CD4-positive, alpha-beta T cell treated with Interleukin-17A for 1 hour (primary cell): ENCODE measurements at regions not wholly inside any gene's neighbourhood (a gene's known extent, or its start where the extent isn't known, plus 50 kb on each side); places are given as distances from the start of the nearest gene placed in this dataset.
"Not testable (repeated sequence)": the region's sequence is repeated elsewhere in the genome, so short reads cannot be mapped to it uniquely, and the experiment has no call there.

Source experiments
- DNase-seq: peaks from one replicate; pipeline ENCODE4 v3.0.0-alpha.2; 2020

DNA sequence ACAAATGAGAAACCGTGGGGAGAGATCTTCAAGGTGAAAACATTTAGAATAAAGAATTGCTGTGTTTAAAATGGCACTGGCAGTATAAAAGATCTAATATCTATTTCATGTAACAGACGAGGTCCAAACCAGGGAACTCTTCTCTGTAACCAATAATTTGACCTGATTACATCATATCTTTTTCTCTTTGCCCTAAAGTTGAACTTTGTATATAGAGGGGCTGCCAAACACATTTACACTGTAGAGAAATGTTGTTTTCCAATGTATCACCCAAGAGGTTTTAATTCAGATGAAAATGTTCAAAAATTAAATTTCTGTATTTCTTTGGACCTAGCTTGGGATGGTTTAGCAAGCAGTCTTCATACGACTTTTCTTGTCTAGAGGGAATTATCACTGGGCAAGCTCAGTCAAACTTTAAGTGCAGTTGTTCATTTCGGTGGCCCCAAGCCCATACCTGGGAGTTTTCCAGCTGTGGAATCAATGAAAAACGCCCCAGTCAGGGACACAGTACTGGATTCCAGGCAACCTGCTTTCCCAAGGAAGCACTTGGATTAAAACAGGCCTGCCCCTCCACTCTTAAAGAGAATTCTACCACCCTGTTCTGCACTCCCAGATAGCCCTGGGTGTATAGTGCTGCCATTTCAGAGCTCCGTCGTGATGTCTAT lies 208.5 kb upstream of the FN1 start:
- DNase-seq: no peak

DNA sequence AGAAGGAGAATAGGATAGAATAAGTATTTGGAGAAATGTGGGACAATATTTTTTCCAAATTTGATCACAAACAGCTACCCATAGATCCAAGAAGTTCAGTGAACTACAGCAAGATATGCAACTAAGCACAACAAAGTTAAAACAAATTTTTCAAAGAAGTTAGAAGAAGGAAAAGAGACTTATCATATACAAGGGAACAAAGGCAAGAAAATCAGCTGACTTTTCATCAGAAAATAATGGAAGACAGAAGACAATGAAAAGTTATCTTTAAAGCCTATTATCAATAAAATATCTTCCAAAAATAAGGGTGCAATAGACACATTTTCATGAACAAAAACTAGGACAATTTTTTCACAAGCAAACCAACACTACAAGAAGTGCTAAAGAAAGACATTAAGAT lies 202.8 kb upstream of the FN1 start:
- no peak for DNase-seq

DNA sequence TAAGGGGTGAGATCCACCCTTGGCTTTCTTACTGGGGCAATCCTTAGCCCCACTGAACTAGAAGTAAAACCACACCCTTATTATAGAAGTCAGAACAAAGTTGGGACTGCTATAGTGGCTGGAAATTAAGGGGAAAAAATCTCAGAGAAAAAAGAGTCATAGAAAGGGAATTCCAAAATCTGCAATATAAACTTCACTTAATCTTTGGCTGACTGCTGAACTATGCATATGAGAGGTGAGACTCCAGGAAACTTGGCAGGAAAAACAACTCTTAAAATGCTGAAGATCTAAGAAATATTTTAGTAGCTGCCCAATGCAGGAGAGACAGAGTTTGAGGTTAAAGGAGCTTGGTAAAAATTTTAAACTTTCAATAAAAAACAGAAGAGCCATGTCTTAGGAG lies 201.8 kb upstream of the FN1 start:
- no peak for DNase-seq

DNA sequence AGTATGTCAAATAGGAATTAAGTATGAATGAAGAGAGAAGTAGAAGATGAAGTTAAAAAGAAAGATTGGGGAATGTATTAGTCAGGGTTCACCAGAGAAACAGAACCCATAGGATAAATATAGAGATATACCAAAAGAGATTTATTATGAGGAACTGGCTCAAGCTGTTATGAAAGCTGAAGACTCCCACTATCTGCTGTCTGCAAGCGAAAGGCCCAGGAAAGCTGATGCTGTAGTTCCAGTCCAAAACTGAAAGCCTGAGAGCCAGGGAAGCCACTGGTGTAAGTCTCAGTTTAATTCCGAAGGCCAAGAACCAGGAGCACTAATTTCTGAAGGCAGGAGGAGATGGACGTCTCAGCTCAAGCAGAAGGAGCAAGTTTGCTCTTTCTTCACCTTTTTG lies 200.9 kb upstream of the FN1 start:
- DNase-seq: no peak

DNA sequence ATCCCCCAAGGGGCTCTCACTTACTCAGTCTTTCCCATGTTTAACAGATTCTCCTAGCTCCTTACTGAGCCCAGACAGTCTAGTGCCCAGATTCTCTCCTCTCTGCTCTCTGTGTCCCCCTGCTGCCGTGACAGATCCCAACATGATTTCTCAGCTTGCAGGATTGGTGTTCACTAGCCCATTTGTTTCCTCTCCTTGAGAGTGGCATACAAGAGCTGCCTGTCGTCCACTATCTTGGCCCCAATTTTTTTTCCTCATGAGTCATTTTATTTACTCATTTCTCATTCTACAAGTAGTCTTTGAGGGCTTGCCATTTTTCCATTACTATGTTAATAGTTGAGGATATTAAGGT lies 199.9 kb upstream of the FN1 start:
- no peak for DNase-seq

DNA sequence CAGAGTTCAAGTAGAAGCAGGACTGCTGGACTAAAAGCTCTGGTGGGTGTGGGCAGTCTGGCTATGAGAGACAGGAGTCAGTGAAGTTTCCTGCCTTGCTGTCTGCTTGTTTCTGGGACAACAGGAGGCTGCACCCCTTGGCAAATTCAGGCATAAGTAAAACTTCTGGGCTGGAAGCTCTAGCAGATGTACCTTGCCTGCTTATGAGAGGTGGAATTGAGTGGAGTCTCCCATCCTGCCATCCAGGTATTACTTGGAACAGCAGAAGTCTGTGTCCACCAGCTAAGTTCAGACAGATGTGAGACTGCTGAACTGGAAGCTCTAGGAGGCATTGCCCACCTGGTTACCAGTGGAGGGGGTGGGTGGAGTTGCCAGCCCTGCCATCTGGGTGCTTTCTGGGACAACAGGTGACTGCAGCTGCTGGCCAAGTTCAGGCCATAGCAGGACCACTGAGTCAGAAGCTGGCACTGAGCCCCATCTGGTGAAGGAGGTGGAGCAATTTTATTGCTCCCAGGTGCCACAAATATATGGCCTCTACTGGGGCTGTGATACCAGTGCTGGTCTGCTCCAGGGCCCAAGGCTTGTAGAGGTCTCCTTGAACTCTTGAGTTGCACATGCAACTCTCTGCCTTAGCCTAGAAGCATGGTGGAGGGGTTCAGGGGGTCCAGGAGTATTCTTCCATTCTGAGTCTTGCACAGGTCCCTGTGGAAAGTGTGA lies 199.4 kb upstream of the FN1 start:
- DNase-seq: no peak

DNA sequence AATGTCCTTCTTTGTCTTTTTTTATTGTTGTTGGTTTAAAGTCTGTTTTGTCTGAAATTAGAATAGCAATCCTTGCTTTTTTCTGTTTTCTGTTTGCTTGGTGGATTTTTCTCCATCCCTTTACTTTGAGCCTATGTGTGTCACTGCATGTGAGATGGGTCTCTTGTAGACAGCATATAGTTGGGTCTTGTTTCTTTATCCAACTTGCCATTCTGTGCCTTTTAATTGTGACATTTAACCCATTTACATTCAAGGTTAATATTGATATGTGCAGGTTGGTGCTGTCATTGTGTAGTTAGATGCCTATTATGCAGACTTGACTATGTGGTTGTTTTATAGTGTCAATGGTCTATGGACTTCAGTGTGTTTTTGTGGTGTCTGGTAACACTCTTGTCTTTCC lies 197.5 kb upstream of the FN1 start:
- DNase-seq: no peak

DNA sequence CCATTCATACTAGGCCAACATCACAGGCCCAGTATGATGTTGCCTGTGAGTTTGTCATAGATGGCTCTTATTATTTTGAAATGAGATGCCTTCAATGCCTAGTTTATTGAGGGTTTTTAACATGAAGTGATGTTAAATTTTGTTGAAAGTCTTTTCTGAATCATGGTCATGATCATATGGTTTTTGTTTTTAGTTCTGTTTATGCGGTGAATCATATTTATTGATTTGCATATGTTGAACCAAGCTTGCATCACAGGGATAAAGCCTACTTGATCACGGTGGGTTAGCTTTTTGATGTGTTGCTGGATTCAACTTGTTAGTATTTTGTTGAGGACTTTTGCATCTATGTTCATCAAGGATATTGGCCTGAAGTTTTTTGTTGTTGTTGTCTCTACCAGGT lies 195.8 kb upstream of the FN1 start:
- DNase-seq: no peak

DNA sequence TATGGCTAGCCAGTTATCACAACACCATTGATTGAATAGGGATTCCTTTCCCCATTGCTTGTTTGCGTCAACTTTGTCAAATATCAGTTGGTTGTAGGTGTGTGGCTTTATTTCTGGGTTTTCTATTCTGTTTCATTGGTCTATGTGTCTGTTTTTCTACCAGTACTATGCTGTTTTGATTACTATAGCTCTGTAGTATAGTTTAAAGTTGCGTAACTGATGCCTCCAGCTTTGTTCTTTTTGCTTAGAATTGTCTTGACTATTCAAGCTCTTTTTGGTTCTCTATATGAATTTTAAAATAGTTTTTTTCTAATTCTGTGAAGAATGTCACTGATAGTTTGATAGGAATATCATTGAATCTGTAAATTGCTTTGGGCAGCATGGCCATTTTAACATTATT lies 194.9 kb upstream of the FN1 start:
- not testable (repeated sequence) for DNase-seq

DNA sequence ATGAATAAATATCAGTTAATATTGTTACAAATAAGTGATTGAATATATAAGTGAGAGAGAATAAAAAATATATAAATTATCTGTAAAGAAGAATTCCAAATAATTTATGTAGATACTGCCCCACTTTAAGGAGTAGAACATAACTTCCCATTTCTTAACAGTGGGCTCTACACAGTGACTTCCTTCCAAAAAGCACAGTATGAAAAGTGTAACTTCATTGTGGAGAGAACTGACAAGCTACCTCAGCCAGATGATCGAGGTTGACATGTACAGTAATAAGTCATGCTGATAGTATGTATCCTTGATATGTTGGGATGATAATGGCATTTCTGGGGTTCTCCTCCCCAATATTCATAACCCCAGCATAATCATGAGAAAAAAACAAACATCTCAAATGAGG lies 191.9 kb upstream of the FN1 start:
- DNase-seq: no peak

DNA sequence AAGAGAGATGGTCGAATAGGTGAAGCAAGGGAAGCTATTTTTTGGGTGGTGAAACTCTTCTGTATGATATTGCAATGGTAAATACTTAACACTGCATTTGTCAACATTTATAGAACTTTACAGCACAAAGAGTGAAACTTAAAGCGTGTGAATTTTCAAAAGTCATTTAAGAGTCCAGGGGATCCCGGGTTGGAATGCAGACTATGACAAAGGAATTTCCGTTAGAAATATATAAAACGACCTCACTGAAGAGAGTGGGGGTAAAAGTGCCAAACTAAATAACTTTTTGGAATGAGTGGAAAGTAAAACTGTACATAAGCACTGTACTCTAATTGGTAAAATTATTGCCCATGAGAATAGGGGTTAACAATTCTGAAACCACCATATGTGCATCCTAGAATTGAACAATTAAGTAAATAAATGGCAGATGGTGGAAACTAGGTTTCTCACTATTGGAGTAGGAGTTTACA lies 191.0 kb upstream of the FN1 start:
- no peak for DNase-seq

DNA sequence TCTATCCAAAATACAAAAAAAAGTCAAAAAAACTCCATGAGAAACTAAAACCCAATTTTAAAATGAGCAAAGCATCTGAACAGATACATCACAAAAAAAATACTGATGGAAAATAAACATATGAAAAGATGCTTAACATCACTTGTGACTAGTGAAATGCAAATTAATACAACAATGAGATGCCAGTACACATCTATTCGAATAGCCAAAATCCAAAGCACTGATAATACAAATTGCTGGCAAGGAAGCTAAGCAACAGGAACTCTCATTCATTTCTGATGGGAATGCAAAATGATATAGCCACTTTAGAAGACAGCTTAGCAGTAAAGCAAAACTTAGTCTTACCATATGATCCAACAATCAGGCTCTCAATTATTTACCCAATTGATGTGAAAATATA lies 190.2 kb upstream of the FN1 start:
- DNase-seq: no peak

DNA sequence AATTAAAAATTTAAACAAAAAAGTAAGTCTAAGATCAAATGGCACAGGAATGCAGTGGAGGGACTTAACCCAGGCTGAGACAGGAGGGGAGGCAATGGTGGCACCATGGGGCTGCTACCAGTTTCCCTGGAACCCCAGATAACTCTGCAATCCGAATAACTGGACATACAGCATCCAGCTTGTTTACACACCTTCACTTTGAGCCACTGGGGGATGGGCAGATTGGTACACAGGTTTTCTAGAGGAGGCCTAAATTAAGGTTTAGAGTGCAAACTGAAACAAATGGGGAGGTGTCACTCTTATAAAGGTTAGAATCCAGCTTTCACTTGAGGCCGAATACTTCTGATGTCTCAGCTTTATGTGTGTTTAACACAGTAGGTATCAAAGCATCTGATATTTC lies 189.3 kb upstream of the FN1 start:
- no peak for DNase-seq

DNA sequence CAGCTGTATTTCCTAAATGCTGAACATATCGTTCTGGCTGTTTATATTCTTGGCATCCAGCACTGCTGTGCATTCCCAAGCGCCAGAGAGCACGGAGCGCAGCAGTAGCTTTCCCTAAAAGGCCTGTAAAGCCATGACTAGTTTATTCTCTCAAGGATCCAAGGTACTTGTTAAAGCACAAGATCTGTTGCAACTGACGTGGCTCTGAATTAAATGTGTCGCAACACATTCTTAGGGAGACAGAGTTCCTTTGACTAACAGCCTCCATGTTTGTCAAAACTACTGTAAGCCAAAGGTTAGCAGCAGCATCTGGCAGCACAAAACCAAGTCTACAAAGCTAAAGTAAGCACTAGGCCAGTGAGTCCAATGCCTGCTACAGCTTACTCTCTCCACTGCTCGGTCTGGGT lies 188.6 kb upstream of the FN1 start:
- DNase-seq: no peak

DNA sequence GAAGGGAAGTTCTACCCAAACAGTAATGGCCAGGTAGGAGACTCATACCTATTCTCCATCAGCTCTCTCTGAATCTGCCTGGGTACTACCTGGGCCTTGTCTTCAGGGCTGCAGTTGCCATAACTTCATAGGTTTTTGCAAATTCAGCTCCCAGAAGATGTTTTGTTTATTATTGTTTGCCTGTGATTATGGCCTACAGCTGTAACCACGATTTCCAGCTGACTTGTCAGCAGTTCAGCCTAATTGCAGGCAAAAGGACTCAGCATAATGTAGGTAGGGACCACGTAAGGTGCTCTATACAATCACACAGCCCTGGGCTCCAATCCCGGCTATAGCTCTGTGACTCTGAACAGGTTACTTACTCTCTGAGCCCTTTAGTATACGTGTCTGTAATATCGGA lies 187.0 kb upstream of the FN1 start:
- no peak for DNase-seq

DNA sequence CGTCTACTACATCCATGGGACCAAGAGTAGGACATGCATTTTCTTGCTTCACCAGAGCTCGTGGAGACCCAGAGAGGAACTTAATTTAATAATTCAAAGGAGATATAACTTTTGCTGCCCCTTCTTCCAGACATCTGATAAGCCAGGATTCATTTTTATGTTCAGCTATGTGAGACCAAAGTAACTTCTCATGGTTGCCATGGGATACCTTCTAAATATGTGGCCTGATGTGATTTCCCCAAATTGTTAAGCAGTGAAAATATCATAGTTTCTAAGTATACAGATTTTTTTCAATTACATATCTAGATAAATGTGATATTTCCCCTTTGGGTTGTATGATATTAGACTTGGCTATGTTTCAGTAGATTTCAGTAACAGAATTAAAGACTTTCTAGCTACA lies 185.5 kb upstream of the FN1 start:
- no peak for DNase-seq

DNA sequence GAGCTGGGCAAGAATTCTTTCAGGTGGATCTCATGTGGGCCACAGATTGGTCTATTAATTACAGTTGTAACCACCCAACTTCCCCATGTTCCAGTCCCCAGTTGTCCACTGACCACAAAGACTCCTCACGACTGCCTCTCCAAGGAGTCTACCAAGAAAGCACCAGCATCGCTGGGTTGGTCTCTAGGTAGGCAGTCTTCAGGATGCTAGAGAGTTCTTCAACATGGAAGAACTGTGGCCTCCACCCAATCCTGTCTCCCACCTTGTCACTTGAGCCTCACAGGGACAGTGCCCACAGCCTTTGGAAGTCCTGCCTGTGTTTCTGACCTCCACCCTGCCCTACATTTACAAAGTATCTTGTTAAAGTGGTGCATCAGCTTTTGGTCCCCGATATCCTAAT lies 184.7 kb upstream of the FN1 start:
- DNase-seq: no peak

DNA sequence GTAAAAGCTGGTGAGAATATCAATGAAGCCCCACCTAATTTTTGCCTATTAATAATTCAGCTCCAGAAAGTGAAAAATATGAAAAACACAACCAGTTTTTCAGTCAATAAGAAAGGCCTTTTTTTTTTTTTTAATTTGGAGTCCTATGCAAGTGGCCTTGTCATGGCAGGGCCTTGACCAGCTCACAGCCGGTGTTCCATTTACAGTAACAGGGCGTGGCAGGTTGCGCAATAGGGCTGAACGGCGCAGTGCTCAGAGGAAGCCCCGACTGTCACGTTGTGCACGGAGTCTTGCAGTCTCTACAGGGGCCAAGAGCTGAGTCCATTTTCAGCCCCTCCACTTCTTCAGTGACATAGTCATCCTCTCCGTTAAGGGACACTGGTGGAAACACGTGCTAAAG lies 184.1 kb upstream of the FN1 start:
- no peak for DNase-seq

DNA sequence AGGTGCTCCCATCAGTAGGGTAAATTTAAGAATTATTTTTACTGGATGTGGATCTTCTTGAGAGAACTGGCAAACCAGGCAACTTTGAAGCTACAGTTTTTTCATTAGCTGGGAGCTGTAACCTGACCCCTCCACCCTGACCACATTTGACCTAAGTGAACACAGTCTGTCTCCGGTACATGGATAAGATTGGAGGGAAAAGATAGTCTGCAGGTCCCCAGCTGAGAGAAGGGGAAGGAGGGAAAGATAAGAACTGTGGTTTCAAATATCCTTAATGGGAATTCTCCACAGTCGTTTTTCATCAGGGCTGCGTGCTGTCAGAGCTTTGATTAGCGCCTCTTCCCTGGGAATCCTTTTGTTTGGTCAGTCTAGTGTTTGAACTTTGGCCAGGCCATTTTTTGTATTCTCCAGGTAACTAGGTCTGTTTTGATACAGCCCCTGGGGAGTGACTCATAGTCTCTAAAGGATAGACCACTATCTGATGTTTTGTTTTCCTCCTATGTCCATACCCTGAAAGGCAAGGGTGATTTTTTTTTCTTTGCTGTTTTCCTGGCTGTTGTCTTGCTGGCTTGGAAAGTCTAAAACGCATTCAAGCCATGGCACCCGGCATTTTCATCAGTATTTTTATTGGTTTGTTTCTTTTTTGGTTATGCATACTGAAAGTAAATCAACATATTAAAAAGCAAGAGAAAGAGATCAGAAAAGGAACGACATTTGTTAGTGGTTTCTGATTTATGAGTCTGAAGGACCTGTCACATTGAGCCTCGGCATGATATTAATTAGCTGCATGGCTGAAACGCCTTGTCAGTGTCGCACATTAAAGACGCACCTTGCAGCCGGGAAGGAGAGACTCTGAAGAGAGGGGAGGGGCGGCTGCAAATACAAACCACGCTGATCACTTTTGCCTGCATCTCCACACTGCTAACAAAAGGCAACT lies 183.4 kb upstream of the FN1 start:
- no peak for DNase-seq

DNA sequence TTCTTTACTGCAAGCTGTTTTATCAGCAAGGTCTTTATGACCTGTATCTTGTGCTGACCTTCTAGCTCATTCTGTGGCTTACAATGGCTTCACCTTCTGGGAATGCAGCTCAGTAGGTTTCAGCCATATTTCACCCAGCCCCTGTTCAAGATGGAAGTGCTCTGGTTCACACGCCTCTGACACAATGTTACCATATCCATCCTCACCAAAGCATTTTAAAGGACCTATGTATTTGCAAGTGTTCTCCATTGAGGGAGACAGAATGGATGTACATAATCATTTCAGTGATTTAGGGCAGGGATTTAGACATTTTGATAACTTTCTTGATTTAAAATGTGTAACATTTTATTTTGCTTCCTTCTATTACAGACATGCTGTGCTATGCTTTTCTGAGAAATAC lies 182.3 kb upstream of the FN1 start:
- no peak for DNase-seq

DNA sequence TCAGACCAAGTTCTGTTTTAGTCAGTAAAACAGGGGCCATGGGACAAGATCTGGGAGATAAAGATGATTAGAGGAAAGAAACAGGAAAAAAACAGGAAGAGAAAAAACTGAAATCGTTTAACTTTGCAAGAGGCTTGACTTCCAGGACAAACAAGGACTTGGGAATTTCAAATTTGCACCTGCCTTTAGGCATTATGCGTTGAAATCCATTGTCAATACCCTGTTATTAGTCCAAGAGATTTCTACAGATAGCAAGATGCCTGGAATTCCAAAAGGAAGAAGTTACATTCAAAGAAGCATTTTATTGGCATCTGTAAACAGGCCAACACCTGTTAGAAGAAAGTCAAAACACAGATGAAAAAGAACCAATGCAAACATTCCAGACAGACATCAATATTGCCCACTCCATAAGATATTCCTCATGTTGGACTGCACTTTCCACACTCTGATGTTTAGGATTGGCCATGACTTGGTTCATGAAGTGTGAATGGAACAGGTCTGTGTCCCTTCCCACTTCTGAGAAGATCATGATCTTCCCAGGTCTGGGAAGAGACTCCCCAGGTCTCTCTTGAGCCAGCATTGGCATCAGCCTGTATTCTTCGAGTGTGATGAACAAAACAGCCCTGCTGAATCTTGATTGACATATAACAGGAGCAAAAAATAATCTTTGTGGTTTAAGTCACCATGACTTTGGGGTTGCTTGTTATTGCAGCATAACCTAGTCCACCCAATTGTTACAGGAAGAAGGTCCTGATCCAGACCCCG lies 181.4 kb upstream of the FN1 start:
- DNase-seq: no peak

DNA sequence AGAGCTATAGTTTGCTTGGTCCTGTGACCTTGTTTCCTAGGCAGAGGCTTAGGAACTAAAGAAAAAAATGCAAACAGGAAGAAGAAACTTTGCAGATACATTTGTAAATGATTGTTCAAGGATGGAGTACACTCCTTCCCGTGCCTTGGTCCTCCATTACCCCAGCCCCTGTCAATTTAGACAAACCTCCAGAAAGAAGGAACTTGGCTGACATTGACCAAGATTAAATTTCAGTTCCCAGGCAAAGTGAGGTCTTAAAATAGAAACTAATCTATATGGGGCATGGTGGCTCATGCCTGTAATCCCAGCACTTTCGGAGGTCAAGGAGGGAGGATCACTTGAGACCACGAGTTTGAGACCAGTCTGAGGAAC lies 179.9 kb upstream of the FN1 start:
- no peak for DNase-seq
